ENCODE measurements at regions not wholly inside any gene's neighbourhood (a gene's known extent, or its start where the extent isn't known, plus 50 kb on each side); places are given as distances from the start of the nearest gene placed in this dataset.

DNA sequence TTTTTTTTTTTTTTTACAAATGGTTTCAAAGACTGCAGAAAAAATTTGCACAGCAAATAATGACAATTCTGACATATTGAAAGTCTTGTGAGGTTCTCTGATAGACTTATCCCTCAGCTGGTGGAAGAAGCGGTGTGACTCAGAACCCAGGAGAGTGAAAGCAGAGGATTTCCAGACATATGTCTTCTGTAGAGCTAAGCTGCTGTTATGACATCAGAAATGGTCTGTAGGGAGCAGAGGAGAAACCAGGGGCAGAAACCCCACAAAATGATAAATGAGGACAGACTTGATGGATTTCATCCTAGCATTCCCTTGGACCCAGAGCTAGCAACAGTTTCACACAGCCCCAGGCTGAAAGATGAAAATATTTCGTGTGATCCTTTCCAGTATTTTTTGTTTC lies 582.6 kb downstream of the METTL15 start:
- H3K4me3 ChIP-seq (ENCODE audit: low read length), result no peak overlapping the region
- TF ChIP-seq, protein P1, sequence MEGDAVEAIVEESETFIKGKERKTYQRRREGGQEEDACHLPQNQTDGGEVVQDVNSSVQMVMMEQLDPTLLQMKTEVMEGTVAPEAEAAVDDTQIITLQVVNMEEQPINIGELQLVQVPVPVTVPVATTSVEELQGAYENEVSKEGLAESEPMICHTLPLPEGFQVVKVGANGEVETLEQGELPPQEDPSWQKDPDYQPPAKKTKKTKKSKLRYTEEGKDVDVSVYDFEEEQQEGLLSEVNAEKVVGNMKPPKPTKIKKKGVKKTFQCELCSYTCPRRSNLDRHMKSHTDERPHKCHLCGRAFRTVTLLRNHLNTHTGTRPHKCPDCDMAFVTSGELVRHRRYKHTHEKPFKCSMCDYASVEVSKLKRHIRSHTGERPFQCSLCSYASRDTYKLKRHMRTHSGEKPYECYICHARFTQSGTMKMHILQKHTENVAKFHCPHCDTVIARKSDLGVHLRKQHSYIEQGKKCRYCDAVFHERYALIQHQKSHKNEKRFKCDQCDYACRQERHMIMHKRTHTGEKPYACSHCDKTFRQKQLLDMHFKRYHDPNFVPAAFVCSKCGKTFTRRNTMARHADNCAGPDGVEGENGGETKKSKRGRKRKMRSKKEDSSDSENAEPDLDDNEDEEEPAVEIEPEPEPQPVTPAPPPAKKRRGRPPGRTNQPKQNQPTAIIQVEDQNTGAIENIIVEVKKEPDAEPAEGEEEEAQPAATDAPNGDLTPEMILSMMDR (conservative IDR thresholded peaks at IDR 0.05; ENCODE audit: low read depth, low read length), result no peak
- no peak for DNase-seq (ENCODE audit: low read depth)

DNA sequence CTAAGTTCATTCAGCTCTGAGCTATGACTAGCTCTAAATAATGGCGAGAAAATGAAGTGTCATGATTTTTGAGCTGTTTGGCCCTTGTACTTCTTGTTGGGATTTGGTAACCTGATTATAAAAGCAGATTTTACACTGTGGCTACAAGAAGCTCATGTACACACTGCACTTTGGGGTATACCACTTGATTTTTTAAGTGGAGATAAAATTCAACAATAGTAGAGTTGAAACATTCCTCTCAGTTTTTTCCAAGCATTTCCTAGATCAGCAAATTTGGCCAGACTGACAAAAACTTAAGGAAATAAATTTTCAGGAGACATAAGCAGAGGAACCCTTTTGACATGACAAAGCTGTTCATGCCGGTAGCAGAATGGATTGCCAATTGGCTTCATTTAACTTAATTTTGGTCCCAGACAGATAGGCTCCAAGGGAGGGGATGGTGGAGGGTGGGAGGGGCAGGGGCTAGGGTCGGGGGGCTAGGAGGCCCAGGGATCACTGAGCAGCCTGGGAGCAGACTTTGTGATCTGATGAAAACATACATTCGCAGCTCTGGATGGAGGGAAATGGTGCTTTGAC lies 575.9 kb downstream of the METTL15 start:
- TF ChIP-seq, protein P1 (conservative IDR thresholded peaks at IDR 0.05; ENCODE audit: low read depth, low read length), result no peak
- DNase-seq (ENCODE audit: low read depth), result no peak
- H3K4me3 ChIP-seq (ENCODE audit: low read length), result no peak overlapping the region

DNA sequence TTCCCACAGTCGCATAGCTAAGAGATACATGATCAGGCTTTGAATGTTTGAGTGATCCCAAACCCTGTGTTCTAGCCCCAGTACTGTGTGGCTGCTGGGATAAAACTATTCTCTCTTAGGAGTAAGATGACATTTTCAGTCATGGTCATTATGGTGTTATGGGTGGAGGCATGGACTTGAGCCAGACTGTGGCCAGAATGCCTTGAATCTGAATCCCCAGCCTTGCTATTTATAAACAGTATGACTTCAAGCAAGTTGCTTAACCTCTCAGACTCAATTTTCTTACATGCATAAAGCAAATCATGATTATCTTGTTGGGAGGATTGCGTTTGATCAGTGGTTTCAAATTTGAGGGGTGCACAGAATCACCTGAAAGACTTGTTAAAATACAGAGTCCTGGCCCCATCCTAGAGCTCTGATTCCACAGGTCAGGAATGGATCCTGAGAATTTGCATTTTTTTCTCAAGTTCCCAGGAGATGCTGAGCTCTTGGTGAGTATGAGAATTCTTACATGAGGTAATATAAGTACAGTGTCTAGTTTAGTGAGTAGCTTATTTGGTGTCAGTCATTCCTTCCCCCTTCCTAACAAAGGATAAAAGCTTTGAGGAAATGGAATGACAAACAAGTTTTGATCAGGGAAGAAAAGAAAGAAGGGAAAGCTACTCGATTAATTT lies 571.7 kb downstream of the METTL15 start:
- TF ChIP-seq, protein P1 (conservative IDR thresholded peaks at IDR 0.05; ENCODE audit: low read depth, low read length), result no peak
- H3K4me3 ChIP-seq (ENCODE audit: low read length), result no peak overlapping the region
- no peak for DNase-seq (ENCODE audit: low read depth)

DNA sequence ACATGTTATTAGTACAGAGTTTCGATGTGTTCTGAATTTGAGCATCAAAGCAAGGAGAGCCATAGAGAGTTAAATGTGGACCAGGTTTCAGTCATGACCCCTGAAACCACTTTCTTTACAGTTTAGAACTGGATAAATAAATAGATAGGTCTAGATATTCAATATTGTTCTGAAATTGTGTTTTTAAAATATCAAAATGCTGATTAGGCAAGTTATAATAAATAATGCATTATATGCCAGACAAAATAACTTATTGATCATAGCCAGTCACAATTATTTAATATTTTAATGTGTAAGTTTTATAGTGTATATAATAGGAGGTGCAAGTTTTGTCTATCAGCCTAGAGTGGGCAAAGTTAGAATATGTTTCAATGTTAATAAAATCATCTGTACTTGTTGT lies 569.5 kb downstream of the METTL15 start:
- TF ChIP-seq, protein P1 (conservative IDR thresholded peaks at IDR 0.05; ENCODE audit: low read depth, low read length), result no peak
- no peak for DNase-seq (ENCODE audit: low read depth)
- no peak overlapping the region for H3K4me3 ChIP-seq (ENCODE audit: low read length)

DNA sequence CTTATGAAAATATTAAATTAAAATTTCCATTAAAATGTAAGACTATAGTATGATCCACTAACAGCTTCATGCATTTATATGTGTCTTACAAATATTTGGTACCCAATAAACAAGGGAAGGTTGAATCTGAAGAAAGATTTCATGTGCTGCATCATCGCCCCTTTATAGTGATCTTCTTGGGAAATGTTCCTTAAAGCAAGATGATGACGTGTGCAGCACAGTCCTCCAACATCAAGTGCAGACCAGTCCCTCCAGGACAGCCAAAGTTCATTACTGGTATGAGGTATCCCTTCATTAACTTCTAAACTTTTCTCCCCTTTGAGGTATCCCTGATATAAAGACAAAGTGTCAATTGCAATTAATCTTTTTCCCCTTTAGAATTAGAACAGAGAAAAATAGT lies 567.0 kb downstream of the METTL15 start:
- no peak overlapping the region for H3K4me3 ChIP-seq (ENCODE audit: low read length)
- TF ChIP-seq, protein P1 (conservative IDR thresholded peaks at IDR 0.05; ENCODE audit: low read depth, low read length), result no peak
- no peak for DNase-seq (ENCODE audit: low read depth)

DNA sequence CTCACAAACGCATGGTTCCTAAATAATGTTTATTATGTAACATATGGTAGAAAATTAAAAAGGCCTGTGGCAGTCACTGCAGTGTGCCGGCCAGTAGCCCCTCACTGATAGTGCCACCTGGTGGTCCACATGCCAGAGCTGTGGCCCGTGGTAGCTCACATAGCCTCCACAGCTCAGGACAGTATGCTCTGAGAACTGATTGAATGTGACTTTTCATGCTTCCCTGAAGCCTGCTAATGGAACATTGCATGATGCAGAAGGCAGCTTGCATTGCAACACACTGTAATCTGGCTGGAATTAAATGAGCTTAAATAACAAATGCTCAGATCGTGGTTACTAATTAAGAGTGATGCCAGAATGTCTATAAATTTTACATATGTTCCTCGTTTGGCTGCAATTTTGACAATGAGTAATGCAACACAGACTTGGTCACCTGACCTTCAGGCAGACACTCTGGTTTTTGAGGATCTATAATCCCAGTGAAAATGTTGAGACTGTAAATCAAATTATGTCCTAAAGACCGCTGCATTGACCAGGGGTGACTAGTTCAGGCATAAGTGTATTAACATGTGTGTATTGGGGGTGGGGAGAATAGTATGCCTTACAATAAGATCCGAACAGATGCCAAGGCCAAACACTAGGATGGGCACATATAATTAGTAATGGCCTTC lies 566.4 kb downstream of the METTL15 start:
- no peak overlapping the region for H3K4me3 ChIP-seq (ENCODE audit: low read length)
- DNase-seq (ENCODE audit: low read depth), result peak; percentile 94
- TF ChIP-seq, protein P1 (conservative IDR thresholded peaks at IDR 0.05; ENCODE audit: low read depth, low read length), result peak; percentile 80
